NCI-H2171 (cell line): ENCODE measurements at regions not wholly inside any gene's neighbourhood (a gene's known extent, or its start where the extent isn't known, plus 50 kb on each side); places are given as distances from the start of the nearest gene placed in this dataset.
"Not testable (repeated sequence)": the region's sequence is repeated elsewhere in the genome, so short reads cannot be mapped to it uniquely, and the experiment has no call there.

Experiments
- DNase-seq: peaks from one replicate; lab custom pipeline; 2025; lab: John Stamatoyannopoulos, UW

GRCh38 chr1:14403961-14404645 is 194.4 kb upstream of the KAZN start:
- no peak for DNase-seq

- no peak for DNase-seq
These were observed 193.6 kb upstream of the KAZN start for GRCh38 chr1:14404862-14405301.

- no peak for DNase-seq
These were observed 186.2 kb upstream of the KAZN start for GRCh38 chr1:14412235-14412634.

GRCh38 chr1:14413819-14414490 is 184.5 kb upstream of the KAZN start:
- DNase-seq = no peak

GRCh38 chr1:14415396-14415795 is 183.1 kb upstream of the KAZN start:
- DNase-seq = no peak

- DNase-seq = not testable (repeated sequence)
These were observed 178.7 kb upstream of the KAZN start for GRCh38 chr1:14419778-14420218.

GRCh38 chr1:14420686-14421085 is 177.8 kb upstream of the KAZN start:
- no peak for DNase-seq

- DNase-seq = no peak
These were observed 177.0 kb upstream of the KAZN start for GRCh38 chr1:14421295-14421976.

GRCh38 chr1:14421977-14422609 is 176.4 kb upstream of the KAZN start:
- DNase-seq = no peak

- no peak for DNase-seq
These were observed 174.0 kb upstream of the KAZN start for GRCh38 chr1:14424325-14425002.

- no peak for DNase-seq
These were observed 171.6 kb upstream of the KAZN start for GRCh38 chr1:14426854-14427253.

GRCh38 chr1:14429577-14429976 is 168.9 kb upstream of the KAZN start:
- no peak for DNase-seq

- not testable (repeated sequence) for DNase-seq
These were observed 165.8 kb upstream of the KAZN start for GRCh38 chr1:14432728-14433127.

- DNase-seq = no peak
These were observed 163.0 kb upstream of the KAZN start for GRCh38 chr1:14435368-14436023.

- no peak for DNase-seq
These were observed 161.0 kb upstream of the KAZN start for GRCh38 chr1:14437417-14437918.

- DNase-seq = no peak
These were observed 160.2 kb upstream of the KAZN start for GRCh38 chr1:14438127-14438769.

GRCh38 chr1:14439015-14439414 is 159.5 kb upstream of the KAZN start:
- DNase-seq = no peak

- no peak for DNase-seq
These were observed 158.3 kb upstream of the KAZN start for GRCh38 chr1:14440166-14440565.

GRCh38 chr1:14440731-14441130 is 157.8 kb upstream of the KAZN start:
- DNase-seq = no peak

- no peak for DNase-seq
These were observed 157.2 kb upstream of the KAZN start for GRCh38 chr1:14441302-14441741.

- no peak for DNase-seq
These were observed 155.8 kb upstream of the KAZN start for GRCh38 chr1:14442669-14443068.
